HepG2 (cell line): ENCODE measurements at regions not wholly inside any gene's neighbourhood (a gene's known extent, or its start where the extent isn't known, plus 50 kb on each side); places are given as distances from the start of the nearest gene placed in this dataset.

Experiments used
- ARID2 ChIP-seq: sonication (generic); formaldehyde crosslinking; IDR thresholded peaks from 2 replicates; pipeline ENCODE4 v1.8.1; 2022; ENCODE audit warnings: mild to moderate bottlenecking, missing genetic modification reagents, borderline replicate concordance
- BRCA1 ChIP-seq: sonication (generic); formaldehyde crosslinking; IDR thresholded peaks from 2 replicates; pipeline ENCODE4 v1.4.0; 2020; ENCODE audit warnings: missing genetic modification reagents
- DMAP1 ChIP-seq: IDR thresholded peaks from 2 replicates; pipeline ENCODE4 v1.6.1; 2016
- FOXK1 ChIP-seq: sonication (generic); formaldehyde crosslinking; IDR thresholded peaks from 2 replicates; pipeline ENCODE4 v1.4.0; 2020; ENCODE audit warnings: low read depth, missing genetic modification reagents, borderline replicate concordance
- IKZF1 ChIP-seq: fragments of 450-650 bp; IDR thresholded peaks from 2 replicates; pipeline ENCODE4 v1.7.1; 2016
- ISL2 ChIP-seq: sonication (generic); formaldehyde crosslinking; IDR thresholded peaks from 2 replicates; pipeline ENCODE4 v1.5.0; 2020; ENCODE audit warnings: missing genetic modification reagents
- MIER2 ChIP-seq: IDR thresholded peaks from 2 replicates; pipeline ENCODE4 v1.6.1; 2016; ENCODE audit warnings: missing biosample characterization, missing genetic modification reagents
- NFYC ChIP-seq: IDR thresholded peaks from 2 replicates; pipeline ENCODE4 v1.6.1; 2016; ENCODE audit warnings: missing genetic modification reagents, missing compliant biosample characterization
- RFX5 ChIP-seq: IDR thresholded peaks from 2 replicates; pipeline ENCODE4 v1.6.1; 2011; ENCODE audit warnings: low read depth, low read length, improper control_type of control experiment
- SNAPC2 ChIP-seq: sonication (generic); formaldehyde crosslinking; IDR thresholded peaks from 2 replicates; pipeline ENCODE4 v1.8.1; 2022; ENCODE audit warnings: mild to moderate bottlenecking, missing genetic modification reagents
- SUZ12 ChIP-seq: fragments of 150-350 bp; IDR thresholded peaks from 2 replicates; pipeline ENCODE4 v1.6.1; 2014; ENCODE audit warnings: low read depth, low read length
- YEATS2 ChIP-seq: sonication (generic); formaldehyde crosslinking; IDR thresholded peaks from 2 replicates; pipeline ENCODE4 v1.4.0; 2020; ENCODE audit warnings: missing genetic modification reagents, borderline replicate concordance
- ZNF124 ChIP-seq: sonication (generic); formaldehyde crosslinking; IDR thresholded peaks from 2 replicates; pipeline ENCODE4 v1.4.0; 2020; ENCODE audit warnings: missing genetic modification reagents
- ZNF225 ChIP-seq: sonication (generic); formaldehyde crosslinking; IDR thresholded peaks from 2 replicates; pipeline ENCODE4 v1.4.0; 2020; ENCODE audit warnings: mild to moderate bottlenecking, missing genetic modification reagents
- ZNF460 ChIP-seq: sonication (generic); formaldehyde crosslinking; IDR thresholded peaks from 2 replicates; pipeline ENCODE4 v1.5.1; 2020; ENCODE audit warnings: missing genetic modification reagents, mild to moderate bottlenecking, borderline replicate concordance
- ZNF549 ChIP-seq: sonication (generic); formaldehyde crosslinking; IDR thresholded peaks from 2 replicates; pipeline ENCODE4 v1.5.0; 2020; ENCODE audit warnings: missing genetic modification reagents
- ZNF598 ChIP-seq: sonication (generic); formaldehyde crosslinking; IDR thresholded peaks from 2 replicates; pipeline ENCODE4 v1.5.1; 2020; ENCODE audit warnings: mild to moderate bottlenecking, missing genetic modification reagents, borderline replicate concordance
- ZNF616 ChIP-seq: sonication (generic); formaldehyde crosslinking; IDR thresholded peaks from 2 replicates; pipeline ENCODE4 v1.5.0; 2020; ENCODE audit warnings: low read depth, mild to moderate bottlenecking, missing genetic modification reagents
- ZNF713 ChIP-seq: sonication (generic); formaldehyde crosslinking; IDR thresholded peaks from 2 replicates; pipeline ENCODE4 v1.4.0; 2020; ENCODE audit warnings: mild to moderate bottlenecking, missing genetic modification reagents
- ZZZ3 ChIP-seq: sonication (generic); formaldehyde crosslinking; IDR thresholded peaks from 2 replicates; pipeline ENCODE4 v1.4.0; 2020; ENCODE audit warnings: missing genetic modification reagents, mild to moderate bottlenecking, borderline replicate concordance
- TF ChIP-seq, protein P1 (sequence below): sonication (generic); formaldehyde crosslinking; IDR thresholded peaks from 2 replicates; pipeline ENCODE4 v1.4.0; 2020; ENCODE audit warnings: missing genetic modification reagents
- TF ChIP-seq, protein P2 (sequence below): sonication (generic); formaldehyde crosslinking; IDR thresholded peaks from 2 replicates; pipeline ENCODE4 v1.9.0; 2021; ENCODE audit warnings: missing genetic modification reagents, mild to moderate bottlenecking, borderline replicate concordance
- TF ChIP-seq, protein P3 (sequence below): sonication (generic); formaldehyde crosslinking; IDR thresholded peaks from 2 replicates; pipeline ENCODE4 v1.4.0; 2020; ENCODE audit warnings: missing genetic modification reagents
- TF ChIP-seq, protein P4 (sequence below): IDR thresholded peaks from 2 replicates; pipeline ENCODE4 v1.6.1; 2016
- TF ChIP-seq, protein P5 (sequence below): sonication (generic); formaldehyde crosslinking; IDR thresholded peaks from 2 replicates; pipeline ENCODE4 v1.5.0; 2020; ENCODE audit warnings: mild to moderate bottlenecking, missing genetic modification reagents, borderline replicate concordance

DNA sequence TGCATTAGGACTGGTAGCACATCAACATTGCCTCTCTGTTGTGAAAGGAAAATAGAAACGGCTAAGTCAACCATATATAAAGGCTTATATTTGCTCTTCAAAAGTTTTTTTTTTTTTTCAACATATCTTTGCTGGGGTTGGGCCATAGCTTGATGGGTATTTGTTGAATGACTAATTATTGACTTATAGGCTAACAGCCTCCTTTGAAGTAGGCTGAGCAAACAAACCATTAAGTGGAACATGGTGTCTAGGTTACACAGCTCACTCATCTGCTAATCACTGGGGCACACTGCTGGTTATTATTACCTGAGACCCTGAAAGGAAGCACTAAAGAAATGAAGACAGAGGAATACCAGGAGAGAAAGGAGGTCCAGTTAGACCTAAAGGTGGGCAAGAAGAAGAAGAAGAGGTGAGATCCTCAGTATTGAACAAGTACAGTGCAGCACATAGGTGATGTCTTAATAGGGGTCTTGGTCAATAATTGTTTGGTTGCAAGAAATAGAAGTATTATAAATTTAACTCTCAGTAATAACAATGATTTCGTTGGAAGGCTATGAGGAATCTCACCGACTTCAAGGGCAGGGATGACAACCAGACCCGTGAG is 139.4 kb downstream of the RPLP1 start (continued):
- TF ChIP-seq, protein P1, sequence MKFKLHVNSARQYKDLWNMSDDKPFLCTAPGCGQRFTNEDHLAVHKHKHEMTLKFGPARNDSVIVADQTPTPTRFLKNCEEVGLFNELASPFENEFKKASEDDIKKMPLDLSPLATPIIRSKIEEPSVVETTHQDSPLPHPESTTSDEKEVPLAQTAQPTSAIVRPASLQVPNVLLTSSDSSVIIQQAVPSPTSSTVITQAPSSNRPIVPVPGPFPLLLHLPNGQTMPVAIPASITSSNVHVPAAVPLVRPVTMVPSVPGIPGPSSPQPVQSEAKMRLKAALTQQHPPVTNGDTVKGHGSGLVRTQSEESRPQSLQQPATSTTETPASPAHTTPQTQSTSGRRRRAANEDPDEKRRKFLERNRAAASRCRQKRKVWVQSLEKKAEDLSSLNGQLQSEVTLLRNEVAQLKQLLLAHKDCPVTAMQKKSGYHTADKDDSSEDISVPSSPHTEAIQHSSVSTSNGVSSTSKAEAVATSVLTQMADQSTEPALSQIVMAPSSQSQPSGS (CRISPR knock-in tag): peak; percentile 92
- TF ChIP-seq, protein P2, sequence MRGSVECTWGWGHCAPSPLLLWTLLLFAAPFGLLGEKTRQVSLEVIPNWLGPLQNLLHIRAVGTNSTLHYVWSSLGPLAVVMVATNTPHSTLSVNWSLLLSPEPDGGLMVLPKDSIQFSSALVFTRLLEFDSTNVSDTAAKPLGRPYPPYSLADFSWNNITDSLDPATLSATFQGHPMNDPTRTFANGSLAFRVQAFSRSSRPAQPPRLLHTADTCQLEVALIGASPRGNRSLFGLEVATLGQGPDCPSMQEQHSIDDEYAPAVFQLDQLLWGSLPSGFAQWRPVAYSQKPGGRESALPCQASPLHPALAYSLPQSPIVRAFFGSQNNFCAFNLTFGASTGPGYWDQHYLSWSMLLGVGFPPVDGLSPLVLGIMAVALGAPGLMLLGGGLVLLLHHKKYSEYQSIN: no peak
- TF ChIP-seq ZNF124 (no peak), BRCA1 (no peak), IKZF1 (no peak), FOXK1 (peak; percentile 88), ISL2 (CRISPR knock-in tag) (peak; percentile 94), ZNF225 (CRISPR knock-in tag) (no peak), ZNF713 (CRISPR knock-in tag) (no peak), YEATS2 (CRISPR knock-in tag) (0 out of 2 replicates have a peak, but pooled peaks have one; percentile 49), SNAPC2 (no peak), SUZ12 (no peak), ZNF549 (CRISPR knock-in tag) (no peak), ZNF598 (CRISPR knock-in tag) (no peak), MIER2 (CRISPR knock-in tag) (no peak), ZNF460 (CRISPR knock-in tag) (no peak), DMAP1 (CRISPR knock-in tag) (no peak), ZNF616 (CRISPR knock-in tag) (no peak), NFYC (CRISPR knock-in tag) (peak; percentile 46), ARID2 (CRISPR knock-in tag) (no peak), ZZZ3 (CRISPR knock-in tag) (no peak), RFX5 (no peak)
- TF ChIP-seq, protein P3, sequence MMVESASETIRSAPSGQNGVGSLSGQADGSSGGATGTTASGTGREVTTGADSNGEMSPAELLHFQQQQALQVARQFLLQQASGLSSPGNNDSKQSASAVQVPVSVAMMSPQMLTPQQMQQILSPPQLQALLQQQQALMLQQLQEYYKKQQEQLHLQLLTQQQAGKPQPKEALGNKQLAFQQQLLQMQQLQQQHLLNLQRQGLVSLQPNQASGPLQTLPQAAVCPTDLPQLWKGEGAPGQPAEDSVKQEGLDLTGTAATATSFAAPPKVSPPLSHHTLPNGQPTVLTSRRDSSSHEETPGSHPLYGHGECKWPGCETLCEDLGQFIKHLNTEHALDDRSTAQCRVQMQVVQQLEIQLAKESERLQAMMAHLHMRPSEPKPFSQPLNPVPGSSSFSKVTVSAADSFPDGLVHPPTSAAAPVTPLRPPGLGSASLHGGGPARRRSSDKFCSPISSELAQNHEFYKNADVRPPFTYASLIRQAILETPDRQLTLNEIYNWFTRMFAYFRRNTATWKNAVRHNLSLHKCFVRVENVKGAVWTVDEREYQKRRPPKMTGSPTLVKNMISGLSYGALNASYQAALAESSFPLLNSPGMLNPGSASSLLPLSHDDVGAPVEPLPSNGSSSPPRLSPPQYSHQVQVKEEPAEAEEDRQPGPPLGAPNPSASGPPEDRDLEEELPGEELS (CRISPR knock-in tag): peak; percentile 90
- TF ChIP-seq, protein P4, sequence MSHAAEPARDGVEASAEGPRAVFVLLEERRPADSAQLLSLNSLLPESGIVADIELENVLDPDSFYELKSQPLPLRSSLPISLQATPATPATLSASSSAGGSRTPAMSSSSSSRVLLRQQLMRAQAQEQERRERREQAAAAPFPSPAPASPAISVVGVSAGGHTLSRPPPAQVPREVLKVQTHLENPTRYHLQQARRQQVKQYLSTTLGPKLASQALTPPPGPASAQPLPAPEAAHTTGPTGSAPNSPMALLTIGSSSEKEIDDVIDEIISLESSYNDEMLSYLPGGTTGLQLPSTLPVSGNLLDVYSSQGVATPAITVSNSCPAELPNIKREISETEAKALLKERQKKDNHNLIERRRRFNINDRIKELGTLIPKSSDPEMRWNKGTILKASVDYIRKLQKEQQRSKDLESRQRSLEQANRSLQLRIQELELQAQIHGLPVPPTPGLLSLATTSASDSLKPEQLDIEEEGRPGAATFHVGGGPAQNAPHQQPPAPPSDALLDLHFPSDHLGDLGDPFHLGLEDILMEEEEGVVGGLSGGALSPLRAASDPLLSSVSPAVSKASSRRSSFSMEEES (CRISPR knock-in tag): peak; percentile 74
- TF ChIP-seq, protein P5, sequence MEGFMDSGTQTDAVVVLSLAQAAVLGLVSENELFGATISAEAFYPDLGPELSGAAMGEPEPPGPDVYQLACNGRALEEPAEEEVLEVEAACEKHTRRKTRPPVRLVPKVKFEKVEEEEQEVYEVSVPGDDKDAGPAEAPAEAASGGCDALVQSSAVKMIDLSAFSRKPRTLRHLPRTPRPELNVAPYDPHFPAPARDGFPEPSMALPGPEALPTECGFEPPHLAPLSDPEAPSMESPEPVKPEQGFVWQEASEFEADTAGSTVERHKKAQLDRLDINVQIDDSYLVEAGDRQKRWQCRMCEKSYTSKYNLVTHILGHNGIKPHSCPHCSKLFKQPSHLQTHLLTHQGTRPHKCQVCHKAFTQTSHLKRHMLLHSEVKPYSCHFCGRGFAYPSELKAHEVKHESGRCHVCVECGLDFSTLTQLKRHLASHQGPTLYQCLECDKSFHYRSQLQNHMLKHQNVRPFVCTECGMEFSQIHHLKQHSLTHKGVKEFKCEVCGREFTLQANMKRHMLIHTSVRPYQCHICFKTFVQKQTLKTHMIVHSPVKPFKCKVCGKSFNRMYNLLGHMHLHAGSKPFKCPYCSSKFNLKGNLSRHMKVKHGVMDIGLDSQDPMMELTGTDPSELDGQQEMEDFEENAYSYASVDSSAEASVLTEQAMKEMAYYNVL (CRISPR knock-in tag): 0 out of 2 replicates have a peak, but pooled peaks have one; percentile 32
